GM21360 (cell line): ENCODE measurements at regions not wholly inside any gene's neighbourhood (a gene's known extent, or its start where the extent isn't known, plus 50 kb on each side); places are given as distances from the start of the nearest gene placed in this dataset.

Experiments used
- ATAC-seq: cut with Tn5 transposase; IDR thresholded peaks from one replicate; pipeline ENCODE4 v1.9.1; 2021; ENCODE audit warnings: mild to moderate bottlenecking, moderate library complexity; ENCODE audit not compliant: unreplicated experiment

DNA sequence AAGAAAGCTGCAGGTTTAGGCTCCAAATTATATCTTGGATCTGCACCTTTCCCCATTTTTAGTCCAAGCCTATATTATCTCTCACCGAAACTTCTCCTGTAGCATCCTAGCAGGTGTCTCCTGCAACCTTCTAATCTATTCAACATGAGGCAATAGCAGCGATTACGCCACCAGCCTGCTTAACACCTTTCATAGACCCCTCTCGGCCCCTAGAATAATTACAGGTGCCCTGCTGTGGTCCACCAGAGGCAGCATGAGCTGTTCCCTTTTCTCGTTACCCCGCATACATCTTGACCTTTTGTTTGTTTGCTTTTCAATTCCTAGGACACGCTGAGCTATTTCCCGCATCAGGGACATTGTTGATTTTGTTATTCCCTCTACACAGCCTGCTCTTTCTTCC, 361.9 kb downstream of the CYRIA start:
- ATAC-seq: no peak

DNA sequence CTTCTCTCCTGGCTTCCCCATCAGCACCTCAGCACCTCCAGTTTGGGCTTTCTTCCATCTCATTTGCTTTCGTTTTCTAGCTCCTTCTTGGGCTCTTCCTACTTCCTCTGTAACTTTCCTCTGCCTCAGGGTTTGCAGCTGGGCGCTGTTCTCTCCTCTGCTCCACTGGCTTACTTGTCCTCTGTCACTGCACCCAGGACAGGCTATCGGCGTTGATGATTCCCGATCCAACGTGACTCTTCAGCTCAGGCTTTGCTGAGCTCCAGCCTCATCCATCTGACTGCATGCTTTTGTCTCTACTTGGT, 362.4 kb downstream of the CYRIA start:
- no peak for ATAC-seq

DNA sequence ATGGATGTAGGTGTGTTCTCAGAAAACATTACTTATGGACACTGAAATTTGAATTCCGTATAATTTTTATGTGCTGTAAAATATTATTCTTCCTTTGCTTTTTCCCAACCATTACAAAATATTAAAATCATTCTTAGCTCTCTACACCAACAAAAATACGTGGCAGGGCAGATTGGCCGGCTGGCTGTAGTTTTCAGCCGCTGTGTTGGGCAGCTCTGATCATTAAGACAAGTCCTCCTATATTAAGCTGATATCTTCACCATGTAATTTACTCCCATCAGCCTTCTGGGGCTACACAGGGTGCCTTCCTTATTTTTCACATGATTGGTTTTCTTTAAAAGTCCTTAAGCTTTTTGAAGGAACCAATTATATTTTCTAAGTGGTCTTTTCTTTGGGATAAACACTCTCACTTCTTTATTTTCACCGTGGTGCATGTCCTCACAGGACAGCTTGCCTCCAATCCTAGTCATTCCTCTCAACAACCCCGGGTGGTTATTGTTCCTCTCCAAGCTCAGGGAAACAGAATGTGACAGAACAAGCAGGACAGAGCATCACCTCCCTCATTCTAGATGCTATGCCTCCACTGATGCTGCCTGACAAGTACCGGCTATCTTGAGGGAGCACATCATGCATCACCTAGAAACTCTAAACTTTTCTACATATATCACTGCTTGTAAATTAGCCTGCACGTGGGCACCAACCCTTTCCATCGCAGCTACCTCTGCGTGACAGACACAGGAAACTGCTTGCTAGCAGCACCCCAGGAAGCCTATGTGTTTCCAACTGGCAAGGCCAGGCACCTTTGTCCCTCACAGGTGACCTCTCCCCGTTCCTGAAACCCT, 362.3 kb downstream of the MYCN start:
- ATAC-seq: no peak

DNA sequence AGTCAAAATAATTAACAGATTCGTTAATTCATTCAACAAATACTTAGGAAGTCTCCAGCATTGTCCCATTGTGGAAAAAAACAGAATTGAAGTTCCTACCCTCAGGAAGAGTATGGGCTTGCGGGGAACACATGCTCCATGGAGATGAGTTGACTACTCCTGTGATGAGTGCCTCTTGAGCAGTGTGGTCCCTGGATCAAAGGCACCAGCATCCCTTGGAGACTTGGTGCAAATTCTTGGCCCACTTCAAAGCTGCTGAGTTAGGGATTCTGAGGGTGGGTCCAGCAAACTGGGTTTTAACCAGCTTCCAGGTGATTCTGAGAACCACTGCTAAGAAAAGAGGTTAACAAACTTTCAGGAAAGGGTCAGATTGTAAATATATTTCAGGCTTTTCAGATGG, 361.6 kb downstream of the MYCN start:
- no peak for ATAC-seq

DNA sequence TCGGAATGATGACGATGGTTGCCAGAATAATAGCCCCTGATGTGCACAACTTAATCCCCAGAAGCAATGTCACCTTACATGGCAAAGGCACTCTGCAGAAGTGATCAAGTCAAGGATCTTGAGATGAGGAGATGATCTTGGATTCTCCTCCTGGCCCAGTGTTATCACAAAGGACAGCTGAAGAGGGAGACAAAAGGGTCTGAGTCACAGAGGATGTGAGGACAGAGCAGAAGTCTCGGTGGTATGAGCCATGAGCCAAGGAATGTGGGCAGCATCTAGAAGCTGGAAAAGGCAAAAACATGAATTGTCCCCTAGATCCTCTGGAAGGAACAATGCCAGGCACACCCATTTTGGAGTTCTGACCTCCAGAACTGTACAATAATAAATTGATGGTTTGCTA, 358.5 kb downstream of the MYCN start:
- no peak for ATAC-seq

DNA sequence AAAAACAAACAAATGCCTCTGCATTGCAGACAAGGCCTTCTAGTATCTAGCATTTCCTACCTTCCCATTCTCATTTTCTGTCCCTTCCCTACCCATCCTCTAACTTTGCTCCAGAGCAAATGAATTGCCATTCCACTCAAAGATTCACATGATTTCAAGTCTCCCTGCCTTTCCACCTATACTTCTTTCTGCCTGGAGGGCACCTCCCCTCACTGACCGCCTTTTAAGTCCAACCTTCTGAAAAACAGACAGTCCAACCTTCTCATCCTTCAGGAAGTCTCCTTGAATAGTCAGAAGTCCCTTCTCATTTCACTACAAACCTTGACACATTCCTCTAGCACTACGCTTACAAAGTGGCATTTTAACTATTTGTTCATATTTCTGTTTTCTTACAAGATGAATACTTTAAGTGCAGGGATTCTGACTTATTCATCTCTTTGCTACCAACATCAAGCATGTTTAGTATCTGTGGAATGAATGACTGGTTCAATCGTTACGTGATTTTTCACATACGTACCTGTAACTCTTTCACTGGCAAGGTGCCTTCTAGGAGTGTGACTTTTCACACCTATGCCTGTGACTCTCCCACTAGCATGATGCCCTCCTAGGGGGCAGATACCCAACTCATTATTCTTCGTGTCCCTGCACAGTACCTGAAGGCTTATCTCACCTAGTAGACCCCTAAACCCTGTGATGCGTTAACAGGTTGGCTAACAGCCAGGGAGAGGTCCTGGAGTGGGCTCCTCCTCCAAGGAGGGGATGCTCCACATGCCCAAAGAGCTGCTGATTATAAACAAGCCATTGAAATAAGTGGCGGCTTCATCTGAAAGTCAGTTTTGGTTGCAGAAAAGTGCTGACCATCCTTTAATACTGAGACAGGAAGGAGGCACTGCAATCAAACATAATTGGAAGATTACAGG, 356.2 kb downstream of the MYCN start:
- no peak for ATAC-seq

DNA sequence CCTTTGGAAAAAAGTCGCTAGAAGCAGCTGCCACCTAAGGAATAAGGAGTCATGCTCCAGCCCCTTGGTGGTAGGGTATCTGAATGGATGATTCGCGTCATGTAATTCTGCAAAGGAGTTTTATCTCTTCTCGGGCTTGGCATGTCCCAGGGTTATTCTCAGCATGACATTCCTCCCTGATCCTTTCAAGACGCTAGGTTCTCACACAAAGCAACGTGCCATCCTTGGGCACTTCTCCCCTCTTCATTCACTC, 355.6 kb downstream of the MYCN start:
- no peak for ATAC-seq

DNA sequence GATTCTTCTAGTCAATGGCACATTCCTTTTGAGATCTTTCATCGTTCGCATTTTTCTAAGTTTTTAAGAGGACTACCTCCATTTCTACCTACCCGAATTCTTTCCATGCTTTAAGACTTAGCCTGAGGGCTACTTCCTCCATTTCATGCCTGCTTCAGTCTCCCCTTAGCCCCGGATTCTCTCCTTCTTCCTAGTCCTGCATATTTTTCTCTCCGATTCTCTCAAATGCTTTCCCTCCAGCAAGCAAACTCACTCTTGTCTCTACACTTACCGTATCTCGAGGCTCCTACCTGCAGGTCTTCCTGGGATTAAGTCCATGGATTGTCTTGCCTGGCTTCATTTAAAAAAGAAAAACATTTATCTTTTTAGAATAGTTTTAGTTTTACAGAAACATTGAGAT, 354.4 kb downstream of the MYCN start:
- no peak for ATAC-seq

DNA sequence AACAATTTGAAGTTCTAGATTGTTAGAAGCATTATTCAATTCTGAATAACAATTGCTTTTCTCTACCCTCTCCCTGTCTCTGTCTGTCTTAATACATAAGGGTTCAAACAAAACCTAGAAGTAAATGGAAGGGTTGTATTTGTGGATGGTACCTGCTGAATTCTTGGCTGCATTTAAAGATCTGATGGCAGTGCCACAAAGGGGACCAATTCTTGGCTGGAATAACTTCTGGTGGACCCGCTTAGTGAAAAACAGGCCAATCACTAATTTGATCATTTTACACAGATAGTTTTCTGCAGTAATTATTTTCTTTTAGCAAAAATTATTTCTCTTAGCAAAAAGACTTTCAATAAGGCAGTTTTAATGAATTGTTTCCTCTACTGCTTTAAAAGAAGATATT, 353.5 kb downstream of the MYCN start:
- ATAC-seq: no peak

DNA sequence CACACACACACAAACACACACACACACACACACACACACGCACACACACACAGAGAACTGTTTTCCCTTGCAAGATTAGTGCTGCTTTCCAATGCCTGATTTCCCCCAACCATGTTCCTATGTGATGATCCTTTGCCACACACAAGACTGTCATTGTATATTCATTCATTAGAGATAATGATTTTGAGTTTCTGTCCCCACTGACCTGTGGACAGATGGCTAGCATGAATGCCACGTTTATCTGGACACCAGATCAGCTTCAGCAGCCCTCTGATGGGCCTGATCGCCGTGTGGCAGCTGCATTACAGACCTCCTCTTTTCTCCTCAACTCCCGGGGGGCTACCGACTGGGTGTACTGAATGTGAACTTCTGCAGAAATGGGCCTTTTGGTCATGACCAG, 353.0 kb downstream of the MYCN start:
- no peak for ATAC-seq

DNA sequence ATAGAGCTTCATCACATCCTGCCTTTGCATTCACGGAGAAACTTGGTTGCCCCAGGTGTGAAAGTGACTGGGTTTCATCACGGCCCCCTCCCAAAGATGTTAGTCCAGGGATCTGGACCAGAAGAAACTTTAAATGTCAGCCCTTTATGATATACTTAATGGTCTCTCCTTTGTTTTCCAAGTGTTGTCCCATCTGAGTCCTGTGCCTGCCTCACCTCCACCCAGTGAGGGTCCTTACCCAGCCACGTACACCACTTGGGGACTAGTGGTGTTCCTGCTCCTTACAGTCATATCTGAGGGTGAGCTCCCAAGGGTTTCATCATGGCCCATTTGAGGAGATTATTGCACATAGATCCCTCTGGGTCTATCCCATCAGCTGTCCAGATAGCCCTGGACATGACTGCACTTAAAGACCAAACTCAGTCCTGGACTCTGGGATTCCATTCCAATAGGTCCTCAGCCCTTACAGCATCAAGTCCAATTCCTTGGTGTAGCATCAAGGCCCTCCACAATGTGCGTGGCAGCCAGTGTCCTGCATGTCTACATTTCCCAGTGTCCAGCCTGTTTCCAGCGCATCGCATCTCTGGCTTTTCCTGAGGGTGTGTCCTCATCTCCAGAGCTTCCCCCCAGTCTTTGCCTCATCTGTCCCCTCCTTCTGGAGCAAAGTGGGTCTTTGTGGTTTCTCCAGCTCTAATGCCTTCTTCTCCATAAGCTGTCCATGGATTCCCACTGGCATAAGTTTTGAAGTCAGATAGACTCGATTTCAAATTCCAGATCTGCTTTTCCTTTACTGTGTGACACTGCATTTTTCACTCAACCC, 351.6 kb downstream of the MYCN start:
- ATAC-seq: no peak

DNA sequence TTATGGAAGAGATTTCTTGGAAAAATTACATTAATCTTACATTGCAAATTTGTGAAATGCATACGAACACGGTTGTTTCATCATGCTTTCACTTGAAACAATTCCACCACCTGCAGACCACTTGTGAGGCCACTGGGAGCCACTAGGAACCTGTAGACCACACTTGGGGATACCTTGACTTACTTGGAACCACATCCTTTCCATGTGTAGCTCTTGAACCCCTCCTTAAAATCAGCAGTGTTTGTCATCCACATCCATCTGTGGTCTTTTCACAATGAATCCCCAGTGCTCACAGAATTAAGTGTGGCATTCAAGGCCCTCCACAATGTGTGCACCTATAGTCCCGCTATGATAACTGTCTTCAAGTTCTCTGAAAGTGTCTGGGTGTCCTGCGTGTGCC, 350.9 kb downstream of the MYCN start:
- ATAC-seq: no peak

DNA sequence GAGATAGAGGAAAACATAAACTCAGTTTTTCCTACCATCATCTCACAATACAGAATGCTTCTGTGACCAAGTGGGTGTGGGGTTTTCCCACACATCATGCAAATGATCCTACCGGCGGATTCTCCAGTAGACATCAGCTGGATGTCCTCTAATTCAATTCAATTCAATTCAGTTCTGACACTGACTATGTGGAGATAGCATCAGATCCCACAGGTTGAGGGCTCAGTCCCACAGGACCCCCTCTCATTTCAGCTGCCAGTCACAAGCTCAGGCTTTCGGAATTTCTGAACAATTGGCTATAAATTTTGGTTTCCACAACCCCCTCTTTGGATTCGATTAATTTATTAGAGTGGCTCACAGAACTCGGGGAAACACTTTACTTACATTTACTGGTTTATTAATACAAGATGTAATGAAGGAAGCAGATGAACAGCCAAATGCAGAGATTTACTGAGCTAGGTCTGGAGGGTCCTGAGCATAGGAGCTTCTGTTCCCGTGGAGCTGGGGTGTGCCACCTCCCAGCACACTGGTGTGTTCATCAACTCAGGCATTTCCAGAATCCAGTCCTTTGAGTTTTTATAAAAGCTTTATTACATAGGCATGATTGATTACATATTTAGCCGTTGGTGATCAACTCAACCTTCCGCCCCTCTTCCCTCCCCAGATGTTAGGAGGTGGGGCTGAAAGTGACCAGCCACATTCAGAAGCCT, 350.1 kb downstream of the MYCN start:
- ATAC-seq: no peak

DNA sequence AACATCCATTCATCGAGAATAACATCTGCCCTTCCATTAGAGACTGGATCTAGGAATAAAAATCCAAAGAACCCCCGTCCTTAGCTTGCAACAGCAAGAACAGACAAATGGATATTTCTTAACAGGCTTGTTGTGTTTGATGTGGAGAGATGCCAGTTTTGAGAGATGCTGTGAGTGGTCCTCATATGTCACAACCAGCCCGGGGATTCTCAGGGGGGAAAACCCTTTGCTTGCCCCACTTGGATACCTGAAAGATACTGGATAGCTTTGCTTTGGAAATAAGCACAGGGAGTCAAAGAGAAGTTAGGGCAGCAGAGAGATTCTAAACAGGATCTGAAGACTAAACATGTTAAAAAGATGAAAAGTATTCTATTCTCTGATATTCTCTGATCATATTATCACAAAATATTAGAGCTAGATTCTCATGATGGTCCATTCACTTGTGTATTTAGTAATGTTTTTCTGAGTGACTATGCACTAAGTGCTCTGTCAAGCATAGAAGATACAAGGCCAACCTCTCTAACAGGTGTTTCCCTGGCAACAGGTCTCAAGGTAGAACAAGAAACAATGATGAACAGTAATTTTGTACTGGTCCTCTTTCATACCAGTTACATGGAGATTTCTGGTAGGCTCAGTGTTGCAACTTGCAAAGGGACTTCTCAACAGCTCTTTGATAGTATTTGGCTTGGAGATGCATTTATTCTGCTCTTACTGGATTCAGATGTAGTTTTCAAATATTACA, 348.2 kb downstream of the MYCN start:
- ATAC-seq: no peak

DNA sequence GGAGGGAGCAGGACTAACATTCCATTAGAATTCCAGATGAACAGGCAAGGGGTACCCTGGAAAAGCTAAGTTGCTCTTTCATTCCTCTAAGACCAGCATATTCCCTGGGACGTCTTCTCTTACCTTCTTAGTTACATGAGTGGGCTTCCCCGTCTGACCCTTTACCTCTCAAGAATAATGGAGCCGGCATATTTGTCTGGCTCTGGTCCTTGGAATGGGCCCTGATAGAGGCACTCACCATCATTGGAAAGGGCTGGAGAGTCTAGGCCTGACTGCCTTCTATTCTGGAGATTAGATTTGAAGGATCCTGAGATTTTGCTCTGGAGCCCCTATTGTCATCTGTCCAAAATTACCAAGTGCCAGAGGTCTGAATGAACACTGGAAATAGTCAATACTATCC, 347.5 kb downstream of the MYCN start:
- no peak for ATAC-seq

DNA sequence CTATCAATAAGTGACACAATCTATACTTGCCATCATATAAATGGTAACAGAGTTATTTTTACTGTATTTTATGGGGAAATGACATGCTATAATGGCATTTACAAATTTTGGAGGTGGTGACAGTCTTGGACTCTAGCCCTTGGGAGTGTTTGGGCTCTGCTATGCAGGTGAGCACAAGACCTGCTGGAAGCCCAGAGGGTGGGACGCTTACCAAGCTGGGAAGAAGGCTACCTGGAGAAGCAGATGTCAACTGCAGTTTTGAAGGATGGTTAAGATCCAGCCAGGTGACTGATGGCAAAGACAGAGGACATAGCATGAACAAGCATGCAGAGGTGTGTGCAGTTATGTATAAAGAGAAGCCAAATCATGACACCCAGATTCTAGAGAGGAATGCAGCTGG, 346.9 kb downstream of the MYCN start:
- ATAC-seq: no peak

DNA sequence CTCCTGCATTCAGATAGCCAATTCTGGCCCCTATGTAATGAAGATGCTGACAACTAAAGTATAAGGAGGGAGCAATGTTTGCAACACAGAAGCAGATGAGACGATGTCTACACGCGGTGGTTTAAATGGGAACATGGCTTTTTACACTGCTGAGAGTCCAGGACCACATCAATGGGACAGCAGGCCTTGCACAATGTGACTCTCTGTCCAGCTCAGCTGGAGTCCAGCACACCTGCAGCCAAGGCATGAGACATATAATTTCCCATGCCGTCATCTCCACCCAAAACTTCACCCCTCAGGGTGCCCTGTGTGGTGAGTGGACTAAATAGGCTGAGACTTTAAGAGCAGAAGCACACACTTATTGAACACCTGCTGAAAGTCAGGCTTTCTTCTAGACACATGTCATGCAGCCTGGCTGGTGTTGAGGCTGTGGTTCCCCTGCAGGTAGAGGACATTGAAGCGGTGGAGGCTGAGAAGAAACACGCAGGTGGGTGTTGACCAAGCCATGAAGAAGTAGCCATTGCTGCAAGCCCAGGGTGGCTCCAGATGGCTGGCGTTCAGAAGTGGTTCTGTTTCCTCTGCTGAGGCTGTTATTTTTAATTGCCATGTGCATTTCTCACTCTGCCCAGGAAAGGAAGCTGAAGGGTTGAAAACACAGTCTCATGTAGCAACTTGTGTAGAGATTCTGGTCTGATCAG, 345.6 kb downstream of the MYCN start:
- ATAC-seq: no peak

DNA sequence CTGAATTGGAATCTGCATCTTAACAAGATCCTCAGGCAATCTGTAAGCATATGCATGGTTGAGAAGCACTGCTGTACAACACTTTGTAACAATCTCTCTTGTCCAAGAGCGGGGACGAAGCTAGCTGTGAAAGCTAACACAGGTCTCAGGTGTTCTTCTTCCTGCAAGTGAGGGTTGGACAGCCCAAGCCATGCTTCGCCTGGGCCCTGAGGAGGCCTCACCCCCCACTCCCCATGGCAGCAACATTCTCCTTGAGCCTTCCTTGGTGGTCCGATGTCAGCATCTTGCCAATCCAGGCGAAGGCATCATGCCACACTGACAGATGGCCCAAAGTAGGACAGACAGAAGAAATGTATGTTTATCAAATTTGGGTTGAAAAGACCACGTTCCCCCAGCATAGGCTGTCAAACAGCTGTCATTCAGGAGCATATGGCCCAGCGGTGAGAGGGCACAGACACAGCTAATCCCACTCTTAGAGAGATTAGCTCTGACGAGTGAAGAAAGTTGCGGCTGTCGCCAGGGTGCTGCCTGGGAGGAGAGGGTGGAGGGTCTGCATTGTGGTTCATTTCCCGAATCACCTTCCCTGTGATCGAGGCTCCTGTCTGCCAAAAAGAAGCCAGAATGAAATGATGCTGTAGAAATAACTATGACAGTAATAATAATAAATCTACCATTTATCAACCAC, 344.7 kb downstream of the MYCN start:
- ATAC-seq: no peak
